Heart right ventricle (tissue), 16 donors: ENCODE measurements at regions not wholly inside any gene's neighbourhood (a gene's known extent, or its start where the extent isn't known, plus 50 kb on each side); places are given as distances from the start of the nearest gene placed in this dataset.

Experiments
- ATAC-seq, 8 donors: fragments of 200-7000 bp; cut with Tn5 transposase; one replicate each; pipeline ENCODE4 v1.9.1; 2020; ENCODE audit warnings: mild to moderate bottlenecking in 8 of 8, moderate library complexity in 8 of 8, moderate number of reproducible peaks in 1 of 8
- DNase-seq, 2 donors: peaks; one replicate each; pipeline ENCODE4 v3.0.0-alpha.2; 2020
- H3K27ac ChIP-seq, 10 donors: fragments of 200-600 bp; sonication (generic) in 2 of 10; one replicate each; pipeline versions ENCODE4 v1.5.0 to v1.8.0; 2020 to 2022; ENCODE audit warnings: mild to moderate bottlenecking in 3 of 10
- H3K27me3 ChIP-seq, 7 donors: fragments of 200-600 bp; one replicate each; pipeline ENCODE4 v1.8.0; 2021 to 2022; ENCODE audit warnings: mild to moderate bottlenecking in 2 of 7
- H3K36me3 ChIP-seq, 9 donors: fragments of 200-600 bp; sonication (generic) in 1 of 9; one replicate each; pipeline versions ENCODE4 v1.5.0 to v1.8.0; 2020 to 2022; ENCODE audit warnings: mild to moderate bottlenecking in 2 of 9
- H3K4me1 ChIP-seq, 9 donors: fragments of 200-600 bp; sonication (generic) in 1 of 9; one replicate each; pipeline versions ENCODE4 v1.5.0 to v1.8.0; 2020 to 2022; ENCODE audit warnings: mild to moderate bottlenecking in 4 of 9
- H3K4me3 ChIP-seq, 10 donors: fragments of 200-600 bp; sonication (generic) in 2 of 10; one replicate each; pipeline versions ENCODE4 v1.5.0 to v1.8.0; 2020 to 2022; ENCODE audit warnings: mild to moderate bottlenecking in 7 of 10, moderate library complexity in 2 of 10
- H3K9me3 ChIP-seq, 11 donors: fragments of 200-600 bp in 10 of 11; sonication (generic) in 2 of 11; one replicate each; pipeline versions ENCODE4 v1.5.0 to v1.8.0; 2013 to 2022; ENCODE audit warnings: mild to moderate bottlenecking in 2 of 11, control low read depth in 1 of 11, moderate library complexity in 1 of 11
- CTCF ChIP-seq, 9 donors: fragments of 200-600 bp; sonication (generic) in 2 of 9; IDR thresholded peaks; one replicate each; pipeline versions ENCODE4 v1.5.0 to v1.8.0; 2021 to 2022; ENCODE audit warnings: antibody characterized with exemption in 9 of 9, mild to moderate bottlenecking in 5 of 9, moderate library complexity in 1 of 9
- WGBS, 2 donors: extraction: QIAGEN DNeasy Blood & Tissue Kit; methylation state at CpG; one replicate each; pipeline ENCODE4 v1.1.7; 2013; ENCODE audit warnings: inconsistent platforms in 1 of 2; 5-methylcytosine and 5-hydroxymethylcytosine counted together
- intact Hi-C, 10 donors: fragments of 100-400 bp; cut with DNase I; formaldehyde crosslinking; loops; one replicate each; pipeline versions ENCODE4 v1.11.1 to v1.14.2; 2022
- donor health status: Arrhythmogenic right ventricular cardiomyopathy.
- donor health status: ischemic (EF 13 %, LVEDD 7.1; RV severe dilation, severe dysfunction).
- donor health status: healthy with polysubstance abuse.
- donor health status: DM: no; HTN: yes; CAD: no.
- donor health status: DM: no; HTN: no; CAD: no.
- donor health status: ischemic (EF 25% LVEDD 6.9; RV normal size, moderate dysfunction).
- donor health status: ischemic (EF 25% LVEDD 5.7; RV mildly dilated, moderate dysfunction).
- donor health status: healthy.
- donor health status: DM: yes; HTN: yes; CAD: no.
- donor health status: Ischemic cardiomyopathy.
- donor health status: ischemic (EF 35%, LVEDD 5.7; RV mildly dilated, moderate dysfunction).
- donor health status: nonischemic (EF 11% LVEDD 7.7; RV severe dilation, severe dysfunction).
- donor health status: DM: yes; HTN: yes; CAD: no.
- donor health status: PGD.
- donor health status: ischemic (EF 29% LVEDD 5.4; RV normal size, mild dysfunction).
- donor health status: nonischemic (EF 23%, LVEDD 6.1; RV moderate dilation, normal function).

GRCh38 chr14:29348504-29348903, 579.1 kb downstream of the PRKD1 start:
- ATAC-seq (no peak), DNase-seq (no peak)
- intact Hi-C loops = no loop called here
- Histone ChIP-seq H3K27ac (no peak overlapping the region), H3K4me1 (no peaks in the 10 kb centered on the region), H3K9me3 (peaks cover 0 to 6% (median 0%) of the 10 kb centered on the region in 11 donors), H3K4me3 (no peak overlapping the region), H3K36me3 (no peaks in the 10 kb centered on the region), H3K27me3 (no peaks in the 10 kb centered on the region)
- no peak for TF ChIP-seq CTCF (IDR thresholded peaks at IDR 0.05)
- WGBS, 2 donors = 56 to 85% methylated on average over 1 of the region's 1 CpG

- H3K27ac ChIP-seq = no peak overlapping the region
- H3K4me1 ChIP-seq = no peaks in the 10 kb centered on the region
- intact Hi-C loops = no loop called here
- TF ChIP-seq CTCF (IDR thresholded peaks at IDR 0.05) = no peak
- 80% methylated on average over 3 of the region's 3 CpGs for WGBS, 2 donors
- DNase-seq (no peak), ATAC-seq (no peak)
- H3K36me3 ChIP-seq = no peaks in the 10 kb centered on the region
- no peak overlapping the region for H3K4me3 ChIP-seq
- no peaks in the 10 kb centered on the region for H3K9me3 ChIP-seq
- no peaks in the 10 kb centered on the region for H3K27me3 ChIP-seq
Measured at GRCh38 chr14:29350496-29350895, 577.2 kb downstream of the PRKD1 start.

GRCh38 chr14:29351996-29352705, 575.5 kb downstream of the PRKD1 start:
- no peaks in the 10 kb centered on the region for H3K27me3 ChIP-seq
- no peaks in the 10 kb centered on the region for H3K36me3 ChIP-seq
- ATAC-seq (no peak), DNase-seq (no peak)
- no peak overlapping the region for H3K4me3 ChIP-seq
- WGBS, 2 donors = 78 to 86% methylated on average over 4 of the region's 4 CpGs
- no peak overlapping the region for H3K27ac ChIP-seq
- intact Hi-C loops = no loop called here
- H3K9me3 ChIP-seq = no peaks in the 10 kb centered on the region
- TF ChIP-seq CTCF (IDR thresholded peaks at IDR 0.05) = no peak
- no peaks in the 10 kb centered on the region for H3K4me1 ChIP-seq

GRCh38 chr14:29352706-29353080, 575.0 kb downstream of the PRKD1 start:
- H3K36me3 ChIP-seq = no peaks in the 10 kb centered on the region
- no peaks in the 10 kb centered on the region for H3K27me3 ChIP-seq
- DNase-seq = no peak
- intact Hi-C loops = no loop called here
- no peak overlapping the region for H3K27ac ChIP-seq
- ATAC-seq = no peak
- H3K4me1 ChIP-seq = no peaks in the 10 kb centered on the region
- TF ChIP-seq CTCF (IDR thresholded peaks at IDR 0.05) = no peak
- H3K4me3 ChIP-seq = no peak overlapping the region
- WGBS, 2 donors = 71 to 73% methylated on average over 1 of the region's 1 CpG
- H3K9me3 ChIP-seq = no peaks in the 10 kb centered on the region
